Ishikawa (cell line): ENCODE measurements at regions not wholly inside any gene's neighbourhood (a gene's known extent, or its start where the extent isn't known, plus 50 kb on each side); places are given as distances from the start of the nearest gene placed in this dataset.
A peak's percentile ranks its signal among the peaks of the same experiment; 100 is the strongest.

Experiments used
- CEBPB ChIP-seq: IDR thresholded peaks from 2 replicates; pipeline ENCODE4 v1.6.1; 2012
- CREB1 ChIP-seq: IDR thresholded peaks from 2 replicates; pipeline ENCODE4 v1.6.1; 2012; ENCODE audit warnings: low read depth
- EGR1 ChIP-seq: IDR thresholded peaks from 2 replicates; pipeline ENCODE4 v1.6.1; 2012
- EP300 ChIP-seq: IDR thresholded peaks from 2 replicates; pipeline ENCODE4 v1.6.1; 2012; ENCODE audit warnings: borderline replicate concordance
- FOXM1 ChIP-seq: IDR thresholded peaks from 2 replicates; pipeline ENCODE4 v1.6.1; 2012; ENCODE audit warnings: low read depth, borderline replicate concordance
- NFIC ChIP-seq: IDR thresholded peaks from 2 replicates; pipeline ENCODE4 v1.6.1; 2012
- RAD21 ChIP-seq: IDR thresholded peaks from 2 replicates; pipeline ENCODE4 v1.6.1; 2012; ENCODE audit warnings: low read depth
- REST ChIP-seq: IDR thresholded peaks from 2 replicates; pipeline ENCODE4 v1.6.1; 2012; ENCODE audit warnings: low read depth, mild to moderate bottlenecking
- TAF1 ChIP-seq: IDR thresholded peaks from 2 replicates; pipeline ENCODE4 v1.6.1; 2012; ENCODE audit warnings: low read depth, mild to moderate bottlenecking
- TCF12 ChIP-seq: IDR thresholded peaks from 2 replicates; pipeline ENCODE4 v1.6.1; 2012; ENCODE audit warnings: low read depth
- TEAD4 ChIP-seq: IDR thresholded peaks from 2 replicates; pipeline ENCODE4 v1.6.1; 2012
- USF1 ChIP-seq: IDR thresholded peaks from 2 replicates; pipeline ENCODE4 v1.6.1; 2012
- YY1 ChIP-seq: IDR thresholded peaks from 2 replicates; pipeline ENCODE4 v1.6.1; 2012; ENCODE audit warnings: low read depth
- ZBTB7A ChIP-seq: IDR thresholded peaks from 2 replicates; pipeline ENCODE4 v1.6.1; 2012; ENCODE audit warnings: low read depth
- TF ChIP-seq, protein P1 (sequence below): IDR thresholded peaks from 2 replicates; pipeline ENCODE4 v1.6.1; 2012

DNA sequence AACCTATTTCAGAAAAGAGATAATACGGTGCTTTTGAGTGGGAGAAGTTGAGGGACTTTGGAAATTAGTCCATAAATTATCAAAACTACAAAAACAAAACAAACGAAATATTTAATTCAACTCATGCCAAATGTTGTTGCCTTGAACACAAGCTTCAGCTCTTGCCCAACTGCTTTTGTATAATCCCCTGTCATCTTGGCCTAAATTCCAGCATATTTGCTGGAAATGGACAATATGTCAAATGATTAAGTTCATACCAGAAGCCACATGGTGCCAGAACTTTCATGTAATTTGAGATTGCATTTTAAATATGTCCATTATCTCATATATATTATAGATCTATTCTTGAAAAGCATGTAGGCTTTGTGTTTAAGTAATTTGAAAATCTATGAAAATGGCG lies 373.7 kb upstream of the SLITRK6 start:
- TF ChIP-seq TAF1: no peak
- TF ChIP-seq NFIC: peak; percentile 19; the same call in 1 of the 2 replicates
- TF ChIP-seq TEAD4: peak; percentile 29; the same call in 1 of the 2 replicates
- TF ChIP-seq CEBPB: 0 out of 2 replicates have a peak, but pooled peaks have one; percentile 38

- no peak for TF ChIP-seq CEBPB
- no peak for TF ChIP-seq TEAD4
- no peak for TF ChIP-seq NFIC
- TF ChIP-seq RAD21: no peak
- no peak for TF ChIP-seq TAF1
- TF ChIP-seq YY1: no peak
- TF ChIP-seq, protein P1, sequence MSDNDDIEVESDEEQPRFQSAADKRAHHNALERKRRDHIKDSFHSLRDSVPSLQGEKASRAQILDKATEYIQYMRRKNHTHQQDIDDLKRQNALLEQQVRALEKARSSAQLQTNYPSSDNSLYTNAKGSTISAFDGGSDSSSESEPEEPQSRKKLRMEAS: no peak
- no peak for TF ChIP-seq USF1
- no peak for TF ChIP-seq EP300
- TF ChIP-seq FOXM1: no peak
- TF ChIP-seq ZBTB7A: no peak
- TF ChIP-seq REST: no peak
- TF ChIP-seq TCF12: no peak
- no peak for TF ChIP-seq EGR1
- TF ChIP-seq CREB1: no peak
These were observed 362.0 kb upstream of the SLITRK6 start for GRCh38 chr13:86161257-86161656.

DNA sequence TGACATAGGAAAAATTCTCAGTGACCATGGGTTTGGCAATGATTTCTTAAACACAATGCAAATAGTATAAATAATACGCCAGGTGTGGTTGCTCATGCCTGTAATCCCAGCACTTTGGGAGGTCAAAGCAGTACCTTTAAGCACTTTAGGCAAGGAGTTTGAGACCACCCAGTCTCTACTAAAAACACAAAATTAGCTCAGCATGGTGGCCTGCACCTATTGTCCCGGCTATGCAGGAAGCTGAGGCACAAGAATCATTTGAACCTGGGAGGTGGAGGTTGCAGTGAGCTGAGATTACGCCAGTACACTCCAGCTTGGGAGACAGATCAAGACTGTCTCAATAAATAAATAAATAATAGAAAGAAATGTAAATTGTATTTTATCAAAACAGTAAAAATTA lies 356.5 kb upstream of the SLITRK6 start:
- TF ChIP-seq EP300: no peak

- TF ChIP-seq CREB1 (no peak), YY1 (no peak), NFIC (no peak), TCF12 (no peak), TAF1 (no peak), EP300 (no peak), TEAD4 (no peak), USF1 (no peak), REST (no peak), ZBTB7A (no peak), CEBPB (no peak), RAD21 (no peak), EGR1 (no peak), FOXM1 (no peak)
- TF ChIP-seq, protein P1: no peak
These were observed 342.9 kb upstream of the SLITRK6 start for GRCh38 chr13:86142080-86142479.

- TF ChIP-seq FOXM1: no peak
- no peak for TF ChIP-seq YY1
- TF ChIP-seq, protein P1: no peak
- TF ChIP-seq EP300: no peak
- TF ChIP-seq NFIC: no peak
These were observed 336.6 kb upstream of the SLITRK6 start for GRCh38 chr13:86135856-86136255.

DNA sequence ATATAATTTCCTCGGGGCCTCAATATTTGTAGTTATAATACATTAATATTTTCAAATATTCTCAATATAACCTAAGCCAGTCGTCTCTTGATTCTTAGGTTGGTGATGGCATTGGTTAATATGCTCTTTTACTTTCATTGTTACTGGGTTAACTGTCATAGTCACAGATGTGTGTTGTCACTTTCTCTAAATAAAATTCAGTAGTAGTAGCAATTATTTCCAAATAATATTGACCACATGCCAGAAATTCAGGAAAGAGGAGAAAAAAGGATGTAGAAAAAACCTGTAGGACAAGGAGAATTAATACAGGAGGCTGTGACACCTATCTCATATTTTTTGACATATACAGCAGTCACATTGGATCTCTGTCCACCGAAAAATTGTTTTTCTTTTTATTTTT lies 322.7 kb upstream of the SLITRK6 start:
- TF ChIP-seq ZBTB7A (no peak), YY1 (no peak), EGR1 (no peak), USF1 (no peak), RAD21 (no peak), TCF12 (no peak), NFIC (no peak), REST (no peak), CREB1 (no peak), CEBPB (no peak), FOXM1 (no peak), EP300 (no peak), TAF1 (no peak), TEAD4 (no peak)
- TF ChIP-seq, protein P1: no peak
